ENCODE measurements at regions not wholly inside any gene's neighbourhood (a gene's known extent, or its start where the extent isn't known, plus 50 kb on each side); places are given as distances from the start of the nearest gene placed in this dataset.

- no peak for DNase-seq
Measured at GRCh38 chr10:65470986-65471385, 1454.8 kb upstream of the LRRTM3 start.

GRCh38 chr10:65482848-65483247 lies 1443.0 kb upstream of the LRRTM3 start:
- DNase-seq: no peak

- no peak for DNase-seq
Measured at GRCh38 chr10:65491799-65492198, 1434.0 kb upstream of the LRRTM3 start.

GRCh38 chr10:65496541-65496940 lies 1429.3 kb upstream of the LRRTM3 start:
- DNase-seq: no peak

GRCh38 chr10:65497837-65498236 lies 1428.0 kb upstream of the LRRTM3 start:
- no peak for DNase-seq

- no peak for DNase-seq
Measured at GRCh38 chr10:65500716-65501115, 1425.1 kb upstream of the LRRTM3 start.

- peak in 1 of 2 donors; percentile 54 for DNase-seq
Measured at GRCh38 chr10:65501259-65501658, 1424.6 kb upstream of the LRRTM3 start.

GRCh38 chr10:65518379-65518778 lies 1407.5 kb upstream of the LRRTM3 start:
- no peak for DNase-seq

GRCh38 chr10:65528986-65529385 lies 1396.8 kb upstream of the LRRTM3 start:
- DNase-seq: no peak

DNA sequence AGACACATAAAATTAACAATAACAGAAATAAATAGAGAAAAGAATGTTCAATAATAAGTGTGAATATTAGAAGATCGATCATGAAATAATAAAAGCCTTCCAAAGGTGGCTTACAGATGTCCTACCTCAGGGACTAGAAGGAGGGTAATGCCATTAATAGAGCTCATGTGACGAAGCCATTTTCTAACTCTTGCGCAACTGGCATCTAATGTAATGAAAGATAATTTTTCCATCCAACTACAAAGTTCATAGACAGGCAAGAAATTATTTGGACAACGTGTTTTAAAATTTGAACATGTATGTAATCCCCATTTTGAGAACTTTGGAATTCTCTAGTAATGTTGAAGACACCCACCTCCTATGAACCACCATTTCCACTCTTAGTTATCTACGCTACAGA lies 1394.3 kb upstream of the LRRTM3 start:
- DNase-seq: no peak

GRCh38 chr10:65534771-65535170 lies 1391.1 kb upstream of the LRRTM3 start:
- DNase-seq: no peak

DNA sequence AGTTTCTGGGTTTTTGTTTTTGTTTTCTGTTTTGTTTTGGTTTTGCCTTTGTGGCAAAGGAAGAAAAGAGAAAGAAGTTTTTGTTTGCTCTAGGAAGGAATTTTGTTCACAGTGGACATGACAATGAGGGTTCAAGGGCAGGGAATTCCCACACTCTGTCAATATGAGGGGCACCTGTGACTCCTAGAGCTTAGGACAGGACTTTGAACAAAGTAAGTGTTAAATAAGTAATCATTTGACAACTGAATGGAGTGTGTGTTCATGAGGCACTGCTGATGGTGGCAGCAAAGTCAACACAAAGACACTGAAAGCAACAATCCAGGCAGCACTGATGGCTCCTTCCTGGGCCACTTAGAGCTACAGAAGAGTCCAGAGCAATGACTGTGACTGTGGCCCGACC lies 1381.1 kb upstream of the LRRTM3 start:
- no peak for DNase-seq

GRCh38 chr10:65548001-65548400 lies 1377.8 kb upstream of the LRRTM3 start:
- DNase-seq: no peak

GRCh38 chr10:65550761-65551160 lies 1375.1 kb upstream of the LRRTM3 start:
- DNase-seq: no peak

DNA sequence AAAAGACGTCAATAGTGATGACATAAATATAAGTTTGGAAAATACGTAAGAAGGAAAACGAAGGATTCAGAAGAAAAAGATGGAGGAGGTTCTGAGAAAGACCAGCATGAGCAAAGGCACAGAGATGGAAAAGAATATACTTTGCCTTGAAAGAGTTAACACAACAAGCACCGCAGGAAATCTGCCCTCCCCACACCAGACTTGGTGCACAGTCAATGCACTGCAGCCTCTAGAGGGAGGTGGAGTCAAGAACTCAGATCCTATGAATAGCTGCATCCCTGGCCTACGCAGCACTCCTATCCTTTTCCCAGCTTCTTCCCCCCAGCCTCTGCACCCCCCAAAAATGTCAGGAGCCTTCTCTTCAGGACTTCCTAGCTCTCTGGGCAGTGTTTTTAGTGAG lies 1370.6 kb upstream of the LRRTM3 start:
- no peak for DNase-seq

GRCh38 chr10:65556006-65556405 lies 1369.8 kb upstream of the LRRTM3 start:
- no peak for DNase-seq

GRCh38 chr10:65559369-65559768 lies 1366.5 kb upstream of the LRRTM3 start:
- DNase-seq: no peak

DNA sequence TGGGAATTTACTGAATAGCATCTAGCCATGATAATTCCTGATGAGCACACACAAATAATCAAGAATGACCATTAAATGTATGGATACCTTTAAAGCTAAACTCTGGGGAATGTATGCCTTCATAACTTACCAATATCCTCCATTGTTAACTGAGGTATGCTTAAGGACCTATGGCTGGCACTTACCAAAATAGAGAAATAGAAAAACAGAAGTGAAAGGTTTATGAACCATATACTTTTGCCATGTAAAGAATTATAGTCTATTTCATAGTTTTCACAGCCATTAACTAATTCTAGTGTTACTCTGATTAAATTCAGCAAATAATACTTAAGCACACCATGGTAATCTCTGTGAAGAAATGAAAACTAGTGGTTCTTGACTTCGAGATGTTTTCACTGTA lies 1360.6 kb upstream of the LRRTM3 start:
- no peak for DNase-seq

DNA sequence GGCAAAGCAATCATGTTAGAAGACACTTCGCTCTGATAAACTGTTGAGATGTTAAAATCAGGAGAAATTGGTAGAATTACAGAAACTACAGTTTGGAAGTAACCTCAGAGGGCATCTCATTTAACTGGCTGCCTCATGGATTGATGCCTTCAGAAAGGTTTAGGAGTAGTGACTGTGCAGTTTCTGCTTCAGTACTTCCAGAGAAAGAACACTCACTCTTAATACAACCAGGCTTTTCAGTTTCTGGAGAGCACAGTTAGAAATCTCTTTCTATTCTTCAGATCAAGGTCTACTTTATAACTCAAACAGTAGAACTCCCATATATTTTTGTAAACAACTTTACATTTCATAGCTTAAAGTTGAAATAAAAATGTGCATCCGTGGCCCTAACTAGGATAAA lies 1358.9 kb upstream of the LRRTM3 start:
- DNase-seq: no peak

DNA sequence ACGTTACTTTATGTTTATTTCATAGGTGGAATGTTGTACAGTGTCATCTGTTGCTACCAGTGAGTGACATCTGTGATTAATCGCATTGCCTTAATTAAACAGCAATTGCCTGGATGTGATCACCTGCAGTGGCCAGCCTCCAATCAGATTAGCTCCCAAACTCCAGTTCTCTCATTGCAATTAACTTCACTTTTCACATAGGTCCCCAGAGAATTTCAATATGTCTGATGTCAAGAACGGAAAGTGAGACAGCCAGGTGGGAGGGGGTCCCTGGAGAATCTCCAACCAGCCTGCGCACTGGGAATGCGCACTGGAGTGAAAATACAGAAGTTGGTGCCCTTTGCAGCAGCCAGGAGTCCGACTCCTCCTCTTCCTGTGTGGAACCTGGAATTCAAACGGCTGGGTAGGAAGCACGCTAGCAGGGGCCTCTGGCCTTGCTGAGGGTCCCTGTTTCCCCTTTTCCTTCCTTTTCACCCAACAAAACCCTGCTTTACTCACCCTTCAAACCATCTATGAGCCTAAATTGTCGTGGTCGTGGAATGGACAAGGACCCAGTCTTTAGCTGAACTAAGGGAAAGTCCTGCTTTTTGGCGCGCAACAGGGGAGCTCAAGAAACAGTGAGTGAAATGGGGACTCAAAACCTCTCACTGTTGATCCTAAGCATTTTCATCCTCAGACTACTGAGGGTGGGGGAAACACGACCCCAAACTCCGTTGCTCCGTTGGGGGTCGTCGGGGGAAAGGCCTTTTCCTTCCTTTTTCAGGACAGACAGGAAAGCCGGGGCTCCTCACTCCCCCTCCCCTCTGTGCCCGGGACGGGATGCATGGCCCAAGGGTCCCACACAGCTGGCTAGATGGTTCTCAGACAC lies 1355.5 kb upstream of the LRRTM3 start:
- DNase-seq: no peak

DNA sequence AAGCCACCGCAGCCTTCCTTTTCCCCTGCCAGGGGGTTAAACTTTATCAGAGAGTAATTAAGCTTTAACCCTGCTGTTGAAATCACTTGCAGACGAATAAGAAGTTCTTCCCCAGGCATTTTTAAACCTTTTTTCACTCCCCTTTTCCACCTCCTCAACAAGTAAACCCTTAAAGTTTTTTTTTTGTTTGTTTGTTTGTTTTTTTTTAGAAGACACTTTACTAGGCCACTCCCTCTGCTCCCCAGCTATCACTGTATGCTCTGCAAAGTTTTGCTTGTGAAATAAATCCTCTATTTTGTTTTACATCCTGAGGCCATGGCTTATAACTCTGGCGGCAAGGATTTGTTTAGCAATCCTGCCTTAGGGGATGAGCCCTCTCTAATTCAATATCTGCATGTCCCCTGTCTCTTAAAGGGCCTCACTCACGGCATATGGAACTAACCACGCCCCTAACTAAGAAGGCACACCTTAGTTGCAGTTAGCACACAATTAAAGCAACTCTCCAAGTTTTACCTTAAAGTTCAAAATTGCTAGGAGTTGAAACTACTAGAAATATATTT lies 1354.7 kb upstream of the LRRTM3 start:
- DNase-seq: no peak

DNA sequence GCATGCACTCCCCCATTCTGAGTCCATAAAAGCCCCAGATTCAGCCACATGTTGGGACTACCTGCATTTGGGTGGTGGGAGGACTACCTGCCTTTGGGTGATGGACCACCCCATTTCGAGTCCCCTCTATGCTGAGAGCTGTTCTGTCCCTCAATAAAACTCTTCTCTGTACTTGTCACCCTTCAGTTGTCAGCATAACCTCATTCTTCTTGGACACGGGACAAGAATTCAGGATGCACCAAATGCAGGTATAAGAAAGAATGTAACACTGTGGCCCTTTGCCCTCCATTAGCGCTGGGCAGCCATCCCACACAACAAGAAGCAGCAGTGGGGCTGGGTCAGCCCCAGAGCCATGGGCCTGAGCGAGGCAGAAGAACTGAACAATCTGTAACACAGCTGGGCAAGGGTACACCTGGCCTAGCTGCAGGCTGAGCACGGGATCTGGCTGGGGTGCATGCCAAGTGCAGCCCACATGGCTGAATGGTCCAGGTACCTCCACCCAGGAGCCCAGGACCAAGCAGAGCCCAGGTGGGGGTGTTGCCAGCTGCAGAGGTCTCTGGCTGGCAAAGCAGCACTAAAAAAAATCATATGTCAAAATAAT lies 1344.3 kb upstream of the LRRTM3 start:
- DNase-seq: no peak

DNA sequence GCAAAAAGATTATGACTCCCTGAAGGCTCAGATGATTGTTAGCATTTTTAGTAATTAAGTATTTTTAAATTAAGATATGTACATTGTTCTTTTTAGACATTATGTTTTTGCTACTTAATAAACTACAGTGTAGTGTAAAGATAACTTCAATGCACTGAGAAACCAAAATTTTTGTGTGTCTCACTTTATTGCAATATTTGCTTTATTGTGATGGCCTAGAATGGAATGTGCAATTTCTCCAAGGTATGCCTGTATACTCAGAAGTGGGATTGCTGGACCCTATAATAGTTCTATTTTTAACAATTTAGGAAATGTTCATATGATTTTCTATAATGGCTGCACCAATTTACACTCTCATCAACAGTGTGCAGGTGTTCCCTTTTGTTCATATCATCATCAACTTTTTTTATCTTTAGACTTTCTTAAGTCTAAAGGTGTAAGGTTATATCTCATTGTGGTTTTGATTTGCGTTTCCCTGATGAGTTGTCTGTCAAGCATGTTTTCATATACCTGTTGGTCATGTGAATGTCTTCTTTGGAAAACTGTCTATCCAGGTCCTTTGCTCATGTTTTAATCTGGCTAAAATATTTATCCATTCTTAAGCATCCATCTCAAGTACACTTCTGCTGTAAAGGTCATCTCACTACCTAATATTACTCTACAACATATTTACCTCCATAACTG lies 1323.5 kb upstream of the LRRTM3 start:
- DNase-seq: no peak

DNA sequence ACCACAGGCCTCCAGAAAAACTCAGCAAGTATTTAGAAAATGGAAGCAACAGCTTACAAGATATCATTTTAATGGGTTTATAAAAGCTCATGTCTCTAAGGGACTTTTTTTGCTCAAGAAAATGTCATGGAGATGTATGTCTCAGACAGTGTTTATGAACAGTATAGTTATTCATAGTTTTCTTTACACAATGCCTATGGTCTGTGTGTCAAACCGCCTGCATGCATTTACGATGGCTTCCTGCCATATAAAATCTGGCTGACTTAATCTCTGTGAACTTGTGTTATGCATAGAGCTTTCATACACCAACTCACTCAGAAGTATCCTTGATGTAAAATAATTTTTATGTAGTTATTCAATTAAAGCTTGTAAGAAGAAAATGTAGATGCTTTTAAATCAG lies 1314.2 kb upstream of the LRRTM3 start:
- no peak for DNase-seq
